Liver (tissue), 3 donors: ENCODE measurements at regions not wholly inside any gene's neighbourhood (a gene's known extent, or its start where the extent isn't known, plus 50 kb on each side); places are given as distances from the start of the nearest gene placed in this dataset.

Experiments
- CTCF ChIP-seq: fragments of 150-350 bp; IDR thresholded peaks from 2 replicates; pipeline ENCODE4 v1.5.1; 2017; ENCODE audit warnings: improper control_type of control experiment, low read depth, low read length; ENCODE audit not compliant: missing input control
- RXRA ChIP-seq, 2 donors: IDR thresholded peaks; 2 replicates each; pipeline ENCODE4 v1.6.1; 2017 to 2018; ENCODE audit warnings: antibody characterized with exemption in 2 of 2, mild to moderate bottlenecking in 1 of 2
- SP1 ChIP-seq: IDR thresholded peaks from 2 replicates; pipeline ENCODE4 v1.6.1; 2018; ENCODE audit warnings: antibody characterized with exemption, mild to moderate bottlenecking
- donor health status: healthy.
- donor health status: healthy.

GRCh38 chr16:86133847-86134375 lies 234.9 kb downstream of the IRF8 start:
- TF ChIP-seq CTCF (no peak), RXRA (IDR thresholded peaks at IDR 0.05) (no peak), SP1 (no peak)
